Gastroesophageal sphincter (tissue), 4 donors: ENCODE measurements at regions not wholly inside any gene's neighbourhood (a gene's known extent, or its start where the extent isn't known, plus 50 kb on each side); places are given as distances from the start of the nearest gene placed in this dataset.

Experiments
- ATAC-seq: fragments of 150-250 bp; one replicate; pipeline ENCODE4 v1.9.1; 2016; ENCODE audit warnings: mild to moderate bottlenecking, moderate library complexity
- H3K27ac ChIP-seq, 4 donors: fragments of 200-600 bp; sonication (generic) in 3 of 4; 1 replicate in 3 of 4; 2 replicates in 1 of 4; pipeline ENCODE4 v1.5.1; 2016 to 2019
- H3K27me3 ChIP-seq: fragments of 200-600 bp; sonication (generic); one replicate; pipeline ENCODE4 v1.5.1; 2019
- H3K36me3 ChIP-seq, 2 donors: fragments of 200-600 bp; sonication (generic); one replicate each; pipeline ENCODE4 v1.5.1; 2019; ENCODE audit warnings: control low read depth in 1 of 2
- H3K4me1 ChIP-seq, 3 donors: fragments of 200-600 bp; sonication (generic); 1 replicate in 2 of 3; 2 replicates in 1 of 3; pipeline ENCODE4 v1.5.1; 2016 to 2019; ENCODE audit warnings: control low read depth in 2 of 3
- H3K4me3 ChIP-seq, 2 donors: fragments of 200-600 bp; sonication (generic); one replicate each; pipeline ENCODE4 v1.5.1; 2019; ENCODE audit warnings: mild to moderate bottlenecking in 1 of 2, moderate library complexity in 1 of 2
- H3K9me3 ChIP-seq, 3 donors: fragments of 200-600 bp; sonication (generic); one replicate each; pipeline ENCODE4 v1.5.1; 2017 to 2019; ENCODE audit warnings: control low read depth in 2 of 3
- EP300 ChIP-seq: sonication (generic); formaldehyde crosslinking; IDR thresholded peaks from one replicate; pipeline ENCODE4 v1.6.1; 2017; ENCODE audit warnings: antibody characterized with exemption, mild to moderate bottlenecking
- POLR2A ChIP-seq, 2 donors: fragments of 450-650 bp; IDR thresholded peaks; one replicate each; pipeline ENCODE4 v1.6.1; 2017; ENCODE audit warnings: antibody characterized with exemption in 2 of 2, mild to moderate bottlenecking in 2 of 2, moderate library complexity in 1 of 2
- POLR2AphosphoS5 ChIP-seq: sonication (generic); formaldehyde crosslinking; IDR thresholded peaks from one replicate; pipeline ENCODE4 v1.6.1; 2017; ENCODE audit warnings: antibody characterized with exemption
- WGBS, 2 donors: methylation state at CpG; one replicate each; pipeline ENCODE4 v1.1.5; 2018; ENCODE audit warnings: low coverage in 1 of 2; 5-methylcytosine and 5-hydroxymethylcytosine counted together
- TF ChIP-seq, protein P1 (sequence below), 4 experiments: fragments of 200-600 bp in 2 of 4; fragments of 450-650 bp in 2 of 4; sonication (generic) in 1 of 4; IDR thresholded peaks; one replicate each; pipeline ENCODE4 v1.5.1; 2017 to 2019; ENCODE audit warnings: antibody characterized with exemption in 4 of 4, mild to moderate bottlenecking in 2 of 4, moderate library complexity in 2 of 4

DNA sequence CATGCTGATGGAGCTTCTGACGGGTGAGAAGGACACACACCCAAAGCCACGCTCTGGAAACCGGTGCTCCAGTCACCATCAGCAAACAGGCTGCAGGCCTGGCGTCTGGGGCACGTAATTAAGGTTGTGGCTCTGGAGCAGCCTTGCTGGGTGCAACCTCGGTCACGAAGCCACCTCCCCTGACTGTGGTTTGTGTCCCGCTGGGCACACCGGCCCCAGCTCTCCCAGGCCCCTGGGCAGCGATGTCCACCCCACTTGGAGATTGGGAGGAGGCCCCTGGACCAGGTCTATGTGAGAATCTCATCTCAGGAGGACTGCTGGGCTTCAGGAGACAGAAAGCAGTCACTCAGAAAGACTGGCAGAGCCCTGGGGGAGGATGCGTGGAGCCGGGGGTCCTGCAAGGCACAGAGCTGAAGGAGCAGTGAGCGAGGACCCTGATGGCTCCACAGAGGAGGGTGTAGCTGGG is 631.6 kb downstream of the BRD1 start:
- H3K36me3 ChIP-seq: no peaks in the 10 kb centered on the region
- WGBS, 2 donors: 100% methylated on average over 3 of the region's 13 CpGs; no CpG with 5 or more reads in 1 of the 2 donors
- no peak for ATAC-seq
- H3K27me3 ChIP-seq: peaks cover 52% of the 10 kb centered on the region
- TF ChIP-seq, protein P1, sequence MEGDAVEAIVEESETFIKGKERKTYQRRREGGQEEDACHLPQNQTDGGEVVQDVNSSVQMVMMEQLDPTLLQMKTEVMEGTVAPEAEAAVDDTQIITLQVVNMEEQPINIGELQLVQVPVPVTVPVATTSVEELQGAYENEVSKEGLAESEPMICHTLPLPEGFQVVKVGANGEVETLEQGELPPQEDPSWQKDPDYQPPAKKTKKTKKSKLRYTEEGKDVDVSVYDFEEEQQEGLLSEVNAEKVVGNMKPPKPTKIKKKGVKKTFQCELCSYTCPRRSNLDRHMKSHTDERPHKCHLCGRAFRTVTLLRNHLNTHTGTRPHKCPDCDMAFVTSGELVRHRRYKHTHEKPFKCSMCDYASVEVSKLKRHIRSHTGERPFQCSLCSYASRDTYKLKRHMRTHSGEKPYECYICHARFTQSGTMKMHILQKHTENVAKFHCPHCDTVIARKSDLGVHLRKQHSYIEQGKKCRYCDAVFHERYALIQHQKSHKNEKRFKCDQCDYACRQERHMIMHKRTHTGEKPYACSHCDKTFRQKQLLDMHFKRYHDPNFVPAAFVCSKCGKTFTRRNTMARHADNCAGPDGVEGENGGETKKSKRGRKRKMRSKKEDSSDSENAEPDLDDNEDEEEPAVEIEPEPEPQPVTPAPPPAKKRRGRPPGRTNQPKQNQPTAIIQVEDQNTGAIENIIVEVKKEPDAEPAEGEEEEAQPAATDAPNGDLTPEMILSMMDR (IDR thresholded peaks at IDR 0.05): no peak
- TF ChIP-seq POLR2AphosphoS5: no peak
- no peak for TF ChIP-seq POLR2A (IDR thresholded peaks at IDR 0.05)
- no peak for TF ChIP-seq EP300
- H3K27ac ChIP-seq: no peak overlapping the region
- H3K4me1 ChIP-seq: peaks cover 0 to 5% (median 0%) of the 10 kb centered on the region in 3 donors
- H3K4me3 ChIP-seq: no peak overlapping the region
- H3K9me3 ChIP-seq: no peaks in the 10 kb centered on the region

DNA sequence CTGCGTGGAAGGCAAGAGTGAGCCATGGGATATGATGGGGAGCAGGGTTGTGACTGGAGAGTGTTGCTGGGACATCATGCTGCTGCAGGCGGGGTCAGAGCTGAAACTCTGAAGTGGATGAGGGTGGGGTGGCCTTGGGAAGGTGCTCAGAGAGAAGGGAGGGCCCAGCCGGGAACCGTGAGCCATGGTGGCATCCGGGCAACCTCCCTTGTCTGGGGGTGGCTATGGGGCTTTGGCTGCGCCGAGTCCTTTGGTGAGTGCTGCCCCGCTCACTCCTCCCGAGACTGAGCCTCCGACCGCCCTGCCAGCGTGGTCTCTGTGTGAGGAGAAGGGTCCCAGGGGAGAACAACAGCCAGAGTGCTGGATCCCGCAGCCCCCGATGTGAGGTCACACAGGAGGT is 632.0 kb downstream of the BRD1 start:
- no peaks in the 10 kb centered on the region for H3K36me3 ChIP-seq
- no peak for ATAC-seq
- 80 to 87% methylated on average over 2 to 9 of the region's 14 CpGs for WGBS, 2 donors
- no peak overlapping the region for H3K27ac ChIP-seq
- peaks cover 53% of the 10 kb centered on the region for H3K27me3 ChIP-seq
- H3K4me1 ChIP-seq: peaks cover 0 to 5% (median 0%) of the 10 kb centered on the region in 3 donors
- TF ChIP-seq POLR2A (IDR thresholded peaks at IDR 0.05): no peak
- TF ChIP-seq, protein P1 (IDR thresholded peaks at IDR 0.05): no peak
- TF ChIP-seq EP300: no peak
- TF ChIP-seq POLR2AphosphoS5: no peak
- no peak overlapping the region for H3K4me3 ChIP-seq
- H3K9me3 ChIP-seq: no peaks in the 10 kb centered on the region

DNA sequence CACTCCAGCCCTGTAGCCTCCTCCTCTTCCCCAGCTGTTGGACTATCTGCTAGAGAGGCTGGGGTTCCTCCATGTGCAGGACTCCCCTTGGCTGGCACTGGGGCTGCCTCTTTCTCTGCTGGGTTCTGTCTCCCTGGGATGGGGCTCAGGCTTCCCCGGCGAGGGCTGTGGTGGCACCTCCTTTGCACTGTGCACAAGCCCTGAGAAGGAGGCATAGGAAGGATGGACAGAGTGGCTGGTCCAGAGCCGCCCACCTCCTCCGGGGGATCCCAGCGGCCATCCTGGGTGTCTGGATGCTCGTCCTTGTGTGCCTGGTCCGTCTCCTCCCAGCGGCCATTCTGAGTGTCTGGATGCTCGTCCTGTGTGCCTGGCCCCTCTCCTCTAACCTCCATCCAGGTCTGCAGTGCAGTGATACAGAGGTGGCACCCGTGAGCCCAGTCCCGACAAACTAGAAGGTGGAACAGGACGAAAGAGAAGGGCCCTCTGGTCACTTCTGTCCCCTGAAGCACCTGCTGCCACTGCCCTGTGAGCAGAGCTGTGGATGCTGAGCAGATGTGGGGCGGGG is 633.7 kb downstream of the BRD1 start:
- 84 to 100% methylated on average over 1 to 5 of the region's 13 CpGs for WGBS, 2 donors
- H3K27ac ChIP-seq: no peak overlapping the region
- no peaks in the 10 kb centered on the region for H3K9me3 ChIP-seq
- no peaks in the 10 kb centered on the region for H3K36me3 ChIP-seq
- ATAC-seq: no peak
- TF ChIP-seq, protein P1 (IDR thresholded peaks at IDR 0.05): no peak
- no peak for TF ChIP-seq EP300
- TF ChIP-seq POLR2AphosphoS5: no peak
- no peak for TF ChIP-seq POLR2A (IDR thresholded peaks at IDR 0.05)
- no peak overlapping the region for H3K4me3 ChIP-seq
- H3K27me3 ChIP-seq: peaks cover 47% of the 10 kb centered on the region
- peaks cover 0 to 5% (median 0%) of the 10 kb centered on the region in 3 donors for H3K4me1 ChIP-seq

DNA sequence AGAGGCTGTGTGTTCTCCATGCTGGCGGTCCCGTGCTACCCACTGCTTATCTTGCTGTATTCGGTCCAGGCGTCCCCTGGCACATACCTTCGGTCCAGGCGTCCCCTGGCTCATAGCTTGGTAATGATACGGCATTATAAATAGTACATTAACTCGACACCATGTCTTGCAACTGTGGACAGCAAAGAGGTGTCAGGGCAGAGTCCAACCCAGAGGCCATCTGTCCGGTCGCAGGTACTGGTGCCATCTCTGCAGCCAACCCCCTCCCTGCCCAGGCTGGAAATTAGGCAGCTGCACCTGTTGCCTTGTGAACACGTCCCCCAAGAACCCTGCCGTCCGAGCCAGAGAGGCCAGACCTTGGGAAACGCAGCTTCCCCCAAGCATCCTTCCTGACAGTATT is 634.3 kb downstream of the BRD1 start:
- no peak overlapping the region for H3K4me3 ChIP-seq
- no peak for TF ChIP-seq EP300
- no peak for TF ChIP-seq POLR2AphosphoS5
- no peak for TF ChIP-seq POLR2A (IDR thresholded peaks at IDR 0.05)
- TF ChIP-seq, protein P1 (IDR thresholded peaks at IDR 0.05): no peak
- no peaks in the 10 kb centered on the region for H3K36me3 ChIP-seq
- no peak for ATAC-seq
- peaks cover 40% of the 10 kb centered on the region for H3K27me3 ChIP-seq
- H3K4me1 ChIP-seq: peaks cover 0 to 5% (median 0%) of the 10 kb centered on the region in 3 donors
- WGBS, 2 donors: 78 to 86% methylated on average over 11 to 12 of the region's 14 CpGs
- no peak overlapping the region for H3K27ac ChIP-seq
- H3K9me3 ChIP-seq: no peaks in the 10 kb centered on the region

DNA sequence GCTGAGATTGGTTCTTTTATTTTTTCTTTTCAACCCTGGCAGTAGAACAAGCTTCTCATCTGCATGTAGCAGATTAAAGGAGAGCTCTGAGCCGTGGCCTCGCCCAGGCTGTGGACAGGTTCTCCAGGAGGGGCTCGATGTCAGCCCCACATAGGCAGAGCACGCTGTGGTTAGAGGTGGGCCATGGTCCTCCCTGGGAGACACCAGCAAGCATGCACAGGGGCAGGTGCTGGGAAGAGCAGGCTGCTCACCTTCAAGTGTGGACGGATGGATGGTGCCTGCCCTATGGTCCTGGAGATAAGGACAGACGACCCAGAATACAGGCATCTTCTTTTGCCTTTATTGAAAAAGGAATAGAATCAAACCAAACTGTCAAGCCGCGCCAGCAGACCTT is 634.8 kb downstream of the BRD1 start:
- Histone ChIP-seq H3K4me1 (peaks cover 0 to 2% (median 0%) of the 10 kb centered on the region in 3 donors), H3K27ac (no peak overlapping the region), H3K27me3 (peaks cover 39% of the 10 kb centered on the region), H3K36me3 (no peaks in the 10 kb centered on the region), H3K9me3 (no peaks in the 10 kb centered on the region), H3K4me3 (no peak overlapping the region)
- 72 to 79% methylated on average over 2 to 7 of the region's 8 CpGs for WGBS, 2 donors
- no peak for ATAC-seq
- TF ChIP-seq POLR2A (IDR thresholded peaks at IDR 0.05) (no peak), POLR2AphosphoS5 (no peak), EP300 (no peak)
- TF ChIP-seq, protein P1 (IDR thresholded peaks at IDR 0.05): no peak
